Lung (tissue), 11 donors: ENCODE measurements at regions not wholly inside any gene's neighbourhood (a gene's known extent, or its start where the extent isn't known, plus 50 kb on each side); places are given as distances from the start of the nearest gene placed in this dataset.

Experiments used
- ATAC-seq: fragments of 200-7000 bp; cut with Tn5 transposase; one replicate; pipeline ENCODE4 v1.9.1; 2020; ENCODE audit warnings: moderate number of reproducible peaks; ENCODE audit not compliant: insufficient read depth, low FRiP score
- DNase-seq, 3 donors: peaks; one replicate each; pipeline ENCODE4 v3.0.0-alpha.2; 2013 to 2017
- H3K27ac ChIP-seq, 2 donors: one replicate each; pipeline ENCODE4 v1.5.1; 2013; ENCODE audit warnings: mild to moderate bottlenecking in 2 of 2, moderate library complexity in 2 of 2, control low read depth in 1 of 2, inconsistent platforms in 1 of 2, low read depth in 1 of 2, low read length in 1 of 2
- H3K27me3 ChIP-seq, 3 donors: one replicate each; pipeline ENCODE4 v1.5.1; 2013; ENCODE audit warnings: low read length in 2 of 3; ENCODE audit not compliant: control insufficient read depth in 3 of 3, insufficient read depth in 3 of 3
- H3K36me3 ChIP-seq, 4 donors: one replicate each; pipeline ENCODE4 v1.5.1; 2013; ENCODE audit warnings: low read length in 4 of 4, mild to moderate bottlenecking in 1 of 4, moderate library complexity in 1 of 4; ENCODE audit not compliant: control insufficient read depth in 4 of 4, insufficient read depth in 4 of 4
- H3K4me1 ChIP-seq, 5 donors: one replicate each; pipeline ENCODE4 v1.5.1; 2013; ENCODE audit warnings: low read length in 5 of 5, mild to moderate bottlenecking in 2 of 5, moderate library complexity in 1 of 5; ENCODE audit not compliant: control insufficient read depth in 5 of 5, insufficient read depth in 5 of 5
- H3K4me3 ChIP-seq: one replicate; pipeline ENCODE4 v1.5.1; 2013; ENCODE audit warnings: mild to moderate bottlenecking, control low read depth, moderate library complexity
- H3K9ac ChIP-seq, 2 donors: one replicate each; pipeline ENCODE4 v1.5.1; 2013; ENCODE audit warnings: low read length in 2 of 2, control low read depth in 1 of 2; ENCODE audit not compliant: insufficient read depth in 1 of 2
- H3K9me3 ChIP-seq, 4 donors: one replicate each; pipeline ENCODE4 v1.5.1; 2013; ENCODE audit warnings: low read length in 3 of 4, mild to moderate bottlenecking in 1 of 4, moderate library complexity in 1 of 4; ENCODE audit not compliant: control insufficient read depth in 4 of 4, insufficient read depth in 3 of 4
- WGBS, 2 donors: extraction: QIAGEN DNeasy Blood & Tissue Kit; methylation state at CpG; one replicate each; pipeline ENCODE4 v1.1.7; 2013; 5-methylcytosine and 5-hydroxymethylcytosine counted together
- TF ChIP-seq, protein P1 (sequence below): IDR thresholded peaks from 2 replicates; pipeline ENCODE4 v1.5.1; 2012; ENCODE audit warnings: mild to moderate bottlenecking; ENCODE audit errors: control extremely low read depth, extremely low read depth
- donor health status: control.
- donor health status: control.
- donor health status: Bipolar disorder and iron deficiency.
- donor health status: healthy.
- donor health status: DM: yes; HTN: yes; CAD: no.

DNA sequence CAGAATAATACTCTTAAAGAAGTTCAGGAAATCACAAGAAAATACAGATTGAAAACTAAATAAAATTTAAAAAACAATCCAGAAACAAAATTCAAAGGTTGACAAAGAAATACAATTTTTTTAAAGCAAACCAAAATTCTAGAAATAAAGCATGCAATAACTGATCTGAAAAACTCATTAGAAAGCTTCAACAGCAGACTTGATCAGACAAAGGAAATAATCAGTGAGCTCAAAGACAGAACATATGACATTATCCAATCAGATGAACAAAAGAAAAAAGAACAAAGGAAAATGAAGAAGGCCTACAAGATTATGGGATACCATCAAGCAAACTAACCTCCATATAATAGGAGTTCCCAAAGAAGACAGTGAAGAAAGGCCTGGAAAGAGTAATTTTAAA, 336.8 kb downstream of the RSL24D1 start:
- no peak overlapping the region for H3K4me3 ChIP-seq
- no peak for DNase-seq
- H3K4me1 ChIP-seq = no peaks in the 10 kb centered on the region
- H3K9ac ChIP-seq = no peak overlapping the region
- peaks cover 0 to 11% (median 6%) of the 10 kb centered on the region in 4 donors for H3K9me3 ChIP-seq
- H3K27me3 ChIP-seq = no peaks in the 10 kb centered on the region
- H3K36me3 ChIP-seq = no peaks in the 10 kb centered on the region
- H3K27ac ChIP-seq = no peak overlapping the region
- TF ChIP-seq, protein P1, sequence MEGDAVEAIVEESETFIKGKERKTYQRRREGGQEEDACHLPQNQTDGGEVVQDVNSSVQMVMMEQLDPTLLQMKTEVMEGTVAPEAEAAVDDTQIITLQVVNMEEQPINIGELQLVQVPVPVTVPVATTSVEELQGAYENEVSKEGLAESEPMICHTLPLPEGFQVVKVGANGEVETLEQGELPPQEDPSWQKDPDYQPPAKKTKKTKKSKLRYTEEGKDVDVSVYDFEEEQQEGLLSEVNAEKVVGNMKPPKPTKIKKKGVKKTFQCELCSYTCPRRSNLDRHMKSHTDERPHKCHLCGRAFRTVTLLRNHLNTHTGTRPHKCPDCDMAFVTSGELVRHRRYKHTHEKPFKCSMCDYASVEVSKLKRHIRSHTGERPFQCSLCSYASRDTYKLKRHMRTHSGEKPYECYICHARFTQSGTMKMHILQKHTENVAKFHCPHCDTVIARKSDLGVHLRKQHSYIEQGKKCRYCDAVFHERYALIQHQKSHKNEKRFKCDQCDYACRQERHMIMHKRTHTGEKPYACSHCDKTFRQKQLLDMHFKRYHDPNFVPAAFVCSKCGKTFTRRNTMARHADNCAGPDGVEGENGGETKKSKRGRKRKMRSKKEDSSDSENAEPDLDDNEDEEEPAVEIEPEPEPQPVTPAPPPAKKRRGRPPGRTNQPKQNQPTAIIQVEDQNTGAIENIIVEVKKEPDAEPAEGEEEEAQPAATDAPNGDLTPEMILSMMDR = no peak
- no peak for ATAC-seq

DNA sequence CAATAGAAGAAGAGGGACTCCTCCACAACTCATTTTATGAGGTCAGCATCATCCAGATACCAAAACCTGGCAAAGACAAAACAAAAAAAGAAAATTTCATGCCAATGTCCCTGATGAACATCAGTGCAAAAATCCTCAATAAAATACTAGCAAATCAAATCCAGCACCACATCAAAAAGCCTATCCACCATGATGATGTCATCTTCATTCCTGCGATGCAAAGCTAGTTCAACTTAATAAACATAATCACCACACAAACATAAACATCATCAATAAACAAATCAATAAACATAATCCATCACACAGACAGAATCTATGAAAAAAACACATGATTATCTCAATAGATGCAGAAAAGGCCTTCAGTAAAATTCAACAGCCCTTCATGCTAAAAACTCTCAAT, 342.1 kb downstream of the RSL24D1 start:
- 85 to 96% methylated on average over 1 of the region's 1 CpG for WGBS, 2 donors
- ATAC-seq = no peak

DNA sequence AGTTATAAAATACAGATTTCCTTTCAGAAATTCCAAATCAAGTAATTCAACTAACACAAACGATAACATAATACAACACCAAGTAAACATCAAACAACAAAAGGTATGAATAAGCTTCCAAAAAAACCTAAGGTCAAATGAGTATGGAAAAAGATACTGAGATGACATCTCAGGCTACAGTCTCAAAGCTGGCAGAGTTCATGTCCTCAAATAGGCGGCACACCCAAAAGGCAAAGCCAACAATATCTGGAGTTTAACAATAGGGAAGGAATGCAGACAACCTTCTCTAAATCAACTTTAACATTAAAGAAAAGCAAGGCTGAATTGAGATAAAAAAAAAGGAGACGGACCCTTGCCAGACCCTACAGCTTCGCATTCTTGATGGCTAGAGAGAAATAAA, 346.6 kb downstream of the RSL24D1 start:
- no peaks in the 10 kb centered on the region for H3K9me3 ChIP-seq
- TF ChIP-seq, protein P1 = no peak
- no peak overlapping the region for H3K9ac ChIP-seq
- DNase-seq (no peak), ATAC-seq (no peak)
- H3K36me3 ChIP-seq = no peaks in the 10 kb centered on the region
- WGBS, 2 donors = 61 to 91% methylated on average over 4 of the region's 4 CpGs
- H3K4me3 ChIP-seq = no peak overlapping the region
- H3K4me1 ChIP-seq = peaks cover 0 to 3% (median 0%) of the 10 kb centered on the region in 5 donors
- no peak overlapping the region for H3K27ac ChIP-seq
- H3K27me3 ChIP-seq = no peaks in the 10 kb centered on the region

More for the DNA sequence above, 342.1 kb downstream of the RSL24D1 start:
- TF ChIP-seq, protein P1 = no peak
- Histone ChIP-seq H3K9me3 (peaks cover 0 to 8% (median 4%) of the 10 kb centered on the region in 4 donors), H3K4me1 (no peaks in the 10 kb centered on the region), H3K36me3 (no peaks in the 10 kb centered on the region), H3K4me3 (no peak overlapping the region), H3K27ac (no peak overlapping the region), H3K9ac (no peak overlapping the region), H3K27me3 (no peaks in the 10 kb centered on the region)
- no peak for DNase-seq

DNA sequence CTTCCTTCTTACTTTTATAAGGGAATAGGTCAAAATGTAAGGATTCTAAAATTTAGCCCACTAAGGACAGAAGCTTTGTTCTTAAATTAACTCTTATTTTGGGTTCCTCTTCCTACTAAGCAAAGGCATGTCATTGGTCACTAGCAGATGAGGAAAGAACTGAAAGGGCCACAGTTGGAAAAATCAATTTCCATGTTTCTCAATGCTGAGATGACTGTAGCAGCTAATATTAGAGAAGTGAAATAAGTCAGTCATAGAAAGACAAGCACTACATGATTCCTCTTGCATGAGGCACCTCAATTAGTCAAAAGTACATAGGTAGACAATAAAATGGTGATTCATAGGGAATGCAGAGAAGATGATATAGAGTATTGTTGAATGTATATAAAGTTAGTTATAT, 353.7 kb downstream of the RSL24D1 start:
- Histone ChIP-seq H3K36me3 (no peaks in the 10 kb centered on the region), H3K9me3 (no peaks in the 10 kb centered on the region), H3K27me3 (no peaks in the 10 kb centered on the region), H3K4me1 (peaks cover 0 to 3% (median 0%) of the 10 kb centered on the region in 5 donors), H3K9ac (no peak overlapping the region), H3K4me3 (no peak overlapping the region), H3K27ac (no peak overlapping the region)
- DNase-seq (no peak), ATAC-seq (no peak)
- TF ChIP-seq, protein P1 = no peak
